NCI-H526 (cell line): ENCODE measurements at regions not wholly inside any gene's neighbourhood (a gene's known extent, or its start where the extent isn't known, plus 50 kb on each side); places are given as distances from the start of the nearest gene placed in this dataset.

Source experiments
- DNase-seq, 2 experiments: peaks; one replicate each; lab custom pipeline; 2025; lab: John Stamatoyannopoulos, UW

GRCh38 chr13:106887686-106888085 is 319.7 kb upstream of the ARGLU1 start:
- no peak for DNase-seq

GRCh38 chr13:106883976-106884375 is 316.0 kb upstream of the ARGLU1 start:
- DNase-seq = no peak

GRCh38 chr13:106882246-106882645 is 314.3 kb upstream of the ARGLU1 start:
- DNase-seq = no peak

- DNase-seq = no peak
These were observed 311.9 kb upstream of the ARGLU1 start for GRCh38 chr13:106879806-106880205.

GRCh38 chr13:106874323-106874722 is 306.4 kb upstream of the ARGLU1 start:
- DNase-seq = no peak

- DNase-seq = no peak
These were observed 305.9 kb upstream of the ARGLU1 start for GRCh38 chr13:106873810-106874209.

GRCh38 chr13:106867249-106867648 is 299.3 kb upstream of the ARGLU1 start:
- no peak for DNase-seq

GRCh38 chr13:106865716-106866440 is 297.9 kb upstream of the ARGLU1 start:
- no peak for DNase-seq

GRCh38 chr13:106859533-106859904 is 291.6 kb upstream of the ARGLU1 start:
- peak; percentile 11 to 12 for DNase-seq

- peak in 1 of 2 experiments; percentile 32 for DNase-seq
These were observed 291.1 kb upstream of the ARGLU1 start for GRCh38 chr13:106858903-106859532.

- no peak for DNase-seq
These were observed 284.5 kb upstream of the ARGLU1 start for GRCh38 chr13:106852436-106852835.

GRCh38 chr13:106850973-106851650 is 283.2 kb upstream of the ARGLU1 start:
- no peak for DNase-seq

- DNase-seq = no peak
These were observed 278.9 kb upstream of the ARGLU1 start for GRCh38 chr13:106846571-106847448.

- DNase-seq = no peak
These were observed 268.4 kb upstream of the ARGLU1 start for GRCh38 chr13:106836186-106836802.

GRCh38 chr13:106835477-106835876 is 267.5 kb upstream of the ARGLU1 start:
- no peak for DNase-seq

GRCh38 chr13:106821979-106822378 is 254.0 kb upstream of the ARGLU1 start:
- no peak for DNase-seq

GRCh38 chr13:106819413-106820180 is 251.7 kb upstream of the ARGLU1 start:
- no peak for DNase-seq

- no peak for DNase-seq
These were observed 251.0 kb upstream of the ARGLU1 start for GRCh38 chr13:106818971-106819370.

- no peak for DNase-seq
These were observed 247.6 kb upstream of the ARGLU1 start for GRCh38 chr13:106815545-106815944.

GRCh38 chr13:106814463-106814862 is 246.5 kb upstream of the ARGLU1 start:
- DNase-seq = no peak

- no peak for DNase-seq
These were observed 242.1 kb upstream of the ARGLU1 start for GRCh38 chr13:106810069-106810468.
